Duodenal mucosa (tissue), 2 donors: ENCODE measurements at regions not wholly inside any gene's neighbourhood (a gene's known extent, or its start where the extent isn't known, plus 50 kb on each side); places are given as distances from the start of the nearest gene placed in this dataset.

Experiments
- H3K27ac ChIP-seq: one replicate; pipeline ENCODE4 v1.7.0; 2013; ENCODE audit warnings: low read depth, low read length
- H3K27me3 ChIP-seq, 2 donors: one replicate each; pipeline ENCODE4 v1.7.0; 2013; ENCODE audit warnings: low read length in 2 of 2, control low read depth in 1 of 2; ENCODE audit not compliant: insufficient read depth in 2 of 2, control insufficient read depth in 1 of 2
- H3K36me3 ChIP-seq, 2 donors: one replicate each; pipeline ENCODE4 v1.7.0; 2013; ENCODE audit warnings: low read length in 2 of 2, control low read depth in 1 of 2; ENCODE audit not compliant: insufficient read depth in 2 of 2, control insufficient read depth in 1 of 2
- H3K4me1 ChIP-seq, 2 donors: one replicate each; pipeline ENCODE4 v1.7.0; 2013; ENCODE audit warnings: low read length in 2 of 2, control low read depth in 1 of 2; ENCODE audit not compliant: insufficient read depth in 2 of 2, control insufficient read depth in 1 of 2
- H3K4me3 ChIP-seq, 2 donors: one replicate each; pipeline ENCODE4 v1.7.0; 2013; ENCODE audit warnings: low read length in 2 of 2, low read depth in 1 of 2
- H3K9ac ChIP-seq, 2 donors: one replicate each; pipeline ENCODE4 v1.7.0; 2013; ENCODE audit warnings: low read length in 2 of 2, low read depth in 1 of 2
- H3K9me3 ChIP-seq, 2 donors: one replicate each; pipeline ENCODE4 v1.7.0; 2013; ENCODE audit warnings: low read length in 2 of 2, control low read depth in 1 of 2; ENCODE audit not compliant: control insufficient read depth in 1 of 2

GRCh38 chr2:66275984-66276383 is 158.9 kb upstream of the MEIS1 start:
- H3K27ac ChIP-seq: no peak overlapping the region
- peaks cover 0 to 2% of the 10 kb centered on the region in 2 donors for H3K27me3 ChIP-seq
- no peak overlapping the region for H3K4me3 ChIP-seq

GRCh38 chr2:66273933-66274490 is 160.9 kb upstream of the MEIS1 start:
- Histone ChIP-seq H3K9ac (no peak overlapping the region), H3K9me3 (no peaks in the 10 kb centered on the region), H3K27me3 (peaks cover 0 to 3% of the 10 kb centered on the region in 2 donors), H3K4me3 (no peak overlapping the region), H3K27ac (no peak overlapping the region), H3K36me3 (no peaks in the 10 kb centered on the region), H3K4me1 (no peaks in the 10 kb centered on the region)

More at GRCh38 chr2:66275984-66276383, 158.9 kb upstream of the MEIS1 start:
- no peak overlapping the region for H3K9ac ChIP-seq
- H3K36me3 ChIP-seq: no peaks in the 10 kb centered on the region
- H3K9me3 ChIP-seq: no peaks in the 10 kb centered on the region
- no peaks in the 10 kb centered on the region for H3K4me1 ChIP-seq

GRCh38 chr2:66272751-66273150 is 162.2 kb upstream of the MEIS1 start:
- Histone ChIP-seq H3K9me3 (no peaks in the 10 kb centered on the region), H3K36me3 (no peaks in the 10 kb centered on the region), H3K4me1 (no peaks in the 10 kb centered on the region), H3K4me3 (no peak overlapping the region), H3K9ac (no peak overlapping the region), H3K27ac (no peak overlapping the region), H3K27me3 (peaks cover 0 to 3% of the 10 kb centered on the region in 2 donors)

- Histone ChIP-seq H3K36me3 (no peaks in the 10 kb centered on the region), H3K9me3 (no peaks in the 10 kb centered on the region), H3K4me3 (no peak overlapping the region), H3K9ac (no peak overlapping the region), H3K27me3 (peaks cover 0 to 3% of the 10 kb centered on the region in 2 donors), H3K4me1 (no peaks in the 10 kb centered on the region), H3K27ac (no peak overlapping the region)
Observed at GRCh38 chr2:66271777-66272176, 163.1 kb upstream of the MEIS1 start.

GRCh38 chr2:66270247-66270646 is 164.7 kb upstream of the MEIS1 start:
- no peaks in the 10 kb centered on the region for H3K9me3 ChIP-seq
- H3K27me3 ChIP-seq: peaks cover 0 to 3% of the 10 kb centered on the region in 2 donors
- H3K36me3 ChIP-seq: no peaks in the 10 kb centered on the region
- no peaks in the 10 kb centered on the region for H3K4me1 ChIP-seq
- no peak overlapping the region for H3K4me3 ChIP-seq
- H3K27ac ChIP-seq: no peak overlapping the region
- H3K9ac ChIP-seq: no peak overlapping the region

GRCh38 chr2:66269166-66269565 is 165.8 kb upstream of the MEIS1 start:
- Histone ChIP-seq H3K4me3 (no peak overlapping the region), H3K9ac (no peak overlapping the region), H3K27me3 (peaks cover 0 to 3% of the 10 kb centered on the region in 2 donors), H3K36me3 (no peaks in the 10 kb centered on the region), H3K4me1 (no peaks in the 10 kb centered on the region), H3K27ac (no peak overlapping the region), H3K9me3 (no peaks in the 10 kb centered on the region)

- Histone ChIP-seq H3K4me3 (no peak overlapping the region), H3K9me3 (no peaks in the 10 kb centered on the region), H3K4me1 (no peaks in the 10 kb centered on the region), H3K27me3 (peaks cover 0 to 3% of the 10 kb centered on the region in 2 donors), H3K27ac (no peak overlapping the region), H3K36me3 (no peaks in the 10 kb centered on the region), H3K9ac (no peak overlapping the region)
Observed at GRCh38 chr2:66268756-66269155, 166.2 kb upstream of the MEIS1 start.

GRCh38 chr2:66264354-66264753 is 170.6 kb upstream of the MEIS1 start:
- no peak overlapping the region for H3K9ac ChIP-seq
- no peaks in the 10 kb centered on the region for H3K9me3 ChIP-seq
- H3K36me3 ChIP-seq: no peaks in the 10 kb centered on the region
- no peak overlapping the region for H3K4me3 ChIP-seq
- no peak overlapping the region for H3K27ac ChIP-seq
- no peaks in the 10 kb centered on the region for H3K4me1 ChIP-seq
- no peaks in the 10 kb centered on the region for H3K27me3 ChIP-seq

- Histone ChIP-seq H3K4me3 (no peak overlapping the region), H3K27ac (no peak overlapping the region), H3K9me3 (no peaks in the 10 kb centered on the region), H3K4me1 (no peaks in the 10 kb centered on the region), H3K36me3 (no peaks in the 10 kb centered on the region), H3K9ac (no peak overlapping the region), H3K27me3 (peaks cover 0 to 3% of the 10 kb centered on the region in 2 donors)
Observed at GRCh38 chr2:66255867-66256266, 179.1 kb upstream of the MEIS1 start.

GRCh38 chr2:66255136-66255535 is 179.8 kb upstream of the MEIS1 start:
- no peak overlapping the region for H3K9ac ChIP-seq

GRCh38 chr2:66253066-66253465 is 181.9 kb upstream of the MEIS1 start:
- H3K27me3 ChIP-seq: peaks cover 0 to 3% of the 10 kb centered on the region in 2 donors
- no peaks in the 10 kb centered on the region for H3K9me3 ChIP-seq
- no peaks in the 10 kb centered on the region for H3K4me1 ChIP-seq
- H3K36me3 ChIP-seq: no peaks in the 10 kb centered on the region
- H3K27ac ChIP-seq: no peak overlapping the region
- no peak overlapping the region for H3K4me3 ChIP-seq
- H3K9ac ChIP-seq: no peak overlapping the region

More at GRCh38 chr2:66255136-66255535, 179.8 kb upstream of the MEIS1 start:
- no peaks in the 10 kb centered on the region for H3K36me3 ChIP-seq
- H3K27me3 ChIP-seq: peaks cover 0 to 3% of the 10 kb centered on the region in 2 donors
- H3K4me3 ChIP-seq: no peak overlapping the region
- no peak overlapping the region for H3K27ac ChIP-seq
- H3K4me1 ChIP-seq: no peaks in the 10 kb centered on the region
- no peaks in the 10 kb centered on the region for H3K9me3 ChIP-seq
